B cell (primary cell): ENCODE measurements at regions not wholly inside any gene's neighbourhood (a gene's known extent, or its start where the extent isn't known, plus 50 kb on each side); places are given as distances from the start of the nearest gene placed in this dataset.

Source experiments
- CTCF ChIP-seq: fragments of 200-600 bp; IDR thresholded peaks from one replicate; pipeline ENCODE4 v1.8.0; 2022; ENCODE audit warnings: antibody characterized with exemption, mild to moderate bottlenecking
- EZH2 ChIP-seq: IDR thresholded peaks from 2 replicates; pipeline ENCODE4 v1.6.1; 2012; ENCODE audit warnings: borderline replicate concordance, low read depth, mild to moderate bottlenecking, moderate library complexity, low read length; ENCODE audit not compliant: insufficient read depth, poor library complexity, severe bottlenecking

GRCh38 chr3:137106612-137107240 lies 148.9 kb downstream of the IL20RB start:
- peak; percentile 6 for TF ChIP-seq CTCF
- no peak for TF ChIP-seq EZH2
